PFSK-1 (cell line): ENCODE measurements at regions not wholly inside any gene's neighbourhood (a gene's known extent, or its start where the extent isn't known, plus 50 kb on each side); places are given as distances from the start of the nearest gene placed in this dataset.

Source experiments
- FOXP2 ChIP-seq: optimal IDR thresholded peaks from 2 replicates; pipeline ENCODE3; 2011; ENCODE audit warnings: borderline replicate concordance, control low read depth, inconsistent platforms; ENCODE audit not compliant: insufficient read depth; ENCODE audit errors: extremely low read length, extremely low read depth
- POLR2AphosphoS5 ChIP-seq: IDR thresholded peaks from 2 replicates; pipeline ENCODE4 v1.6.1; 2012; ENCODE audit warnings: low read depth, mild to moderate bottlenecking, control low read depth, low read length, moderate library complexity
- REST ChIP-seq, 2 experiments: IDR thresholded peaks; 2 replicates each; pipeline versions ENCODE4 v1.6.1 to v1.8.0; 2011 to 2012; ENCODE audit warnings: low read depth in 2 of 2, low read length in 2 of 2, control low read depth in 1 of 2, inconsistent platforms in 1 of 2, mild to moderate bottlenecking in 1 of 2, moderate library complexity in 1 of 2; ENCODE audit not compliant: insufficient read depth in 1 of 2
- SIN3A ChIP-seq: IDR thresholded peaks from 2 replicates; pipeline ENCODE4 v1.6.1; 2012; ENCODE audit warnings: mild to moderate bottlenecking, low read length, moderate library complexity, borderline replicate concordance; ENCODE audit not compliant: insufficient read depth
- TAF1 ChIP-seq: IDR thresholded peaks from 2 replicates; pipeline ENCODE4 v1.6.1; 2012; ENCODE audit warnings: low read length, control low read depth, borderline replicate concordance; ENCODE audit not compliant: insufficient read depth

GRCh38 chr2:58660046-58660445, 418.9 kb upstream of the FANCL start:
- TF ChIP-seq POLR2AphosphoS5 (no peak), REST (IDR thresholded peaks at IDR 0.05; ENCODE audit: insufficient read depth in 1 of 2, low read depth in 2 of 2, low read length in 2 of 2) (no peak), TAF1 (no peak), SIN3A (no peak), FOXP2 (no peak)
